Caco-2 (cell line): ENCODE measurements at regions not wholly inside any gene's neighbourhood (a gene's known extent, or its start where the extent isn't known, plus 50 kb on each side); places are given as distances from the start of the nearest gene placed in this dataset.

Experiments
- BruUV-seq: library from RNA; stranded (reverse); fragments of 400-500 nt; replicated peaks from 2 replicates; lab custom pipeline; 2021; lab: Mats Ljungman, UMichigan
- CTCF ChIA-PET: fragments of 300-600 bp; sonication (Branson Sonifier 250); formaldehyde crosslinking; loops from one replicate; lab custom pipeline; 2022; ENCODE audit warnings: antibody characterized with exemption; lab: Charles Lee
- POLR2A ChIA-PET: fragments of 300-600 bp; sonication (Branson Sonifier 250); formaldehyde crosslinking; loops from one replicate; lab custom pipeline; 2022; ENCODE audit warnings: antibody characterized with exemption; lab: Charles Lee
- DNase-seq, 2 experiments: peaks; one replicate each; pipeline versions ENCODE4 v3.0.0 to v3.0.0-alpha.2; 2020 to 2022
- H3K27me3 ChIP-seq: replicated peaks from 2 replicates; pipeline ENCODE4 v1.6.0; 2011; ENCODE audit warnings: low read length; ENCODE audit not compliant: control insufficient read depth, insufficient read depth
- H3K36me3 ChIP-seq: 2 replicates; pipeline ENCODE4 v1.5.1; 2011; ENCODE audit warnings: low read length; ENCODE audit not compliant: control insufficient read depth, insufficient read depth
- H3K4me1 ChIP-seq: fragments of 250-450 bp; sonication (Bioruptor Pico); 2 replicates; pipeline ENCODE4 v1.5.1; 2020; ENCODE audit warnings: mild to moderate bottlenecking
- H3K4me3 ChIP-seq: 2 replicates; pipeline ENCODE4 v1.5.1; 2011; ENCODE audit warnings: low read depth, mild to moderate bottlenecking, control low read depth, low read length
- H3K9me3 ChIP-seq: fragments of 250-450 bp; sonication (Bioruptor Pico); 2 replicates; pipeline ENCODE4 v1.5.1; 2020; ENCODE audit warnings: mild to moderate bottlenecking, moderate library complexity
- H3K27ac Mint-ChIP-seq: one replicate; pipeline ENCODE4 v1.8.0; 2022; ENCODE audit warnings: mixed read lengths; ENCODE audit not compliant: unreplicated experiment
- H3K27me3 Mint-ChIP-seq: one replicate; pipeline ENCODE4 v1.8.0; 2022; ENCODE audit warnings: mixed read lengths; ENCODE audit not compliant: insufficient read depth, unreplicated experiment
- H3K36me3 Mint-ChIP-seq: one replicate; pipeline ENCODE4 v1.8.0; 2022; ENCODE audit warnings: mild to moderate bottlenecking, mixed read lengths; ENCODE audit not compliant: insufficient read depth, unreplicated experiment
- H3K4me1 Mint-ChIP-seq: one replicate; pipeline ENCODE4 v1.8.0; 2022; ENCODE audit warnings: low read depth, mixed read lengths; ENCODE audit not compliant: unreplicated experiment
- H3K4me3 Mint-ChIP-seq: one replicate; pipeline ENCODE4 v1.8.0; 2022; ENCODE audit warnings: mild to moderate bottlenecking, moderate library complexity, mixed read lengths; ENCODE audit not compliant: unreplicated experiment
- H3K9me3 Mint-ChIP-seq: one replicate; pipeline ENCODE4 v1.8.0; 2022; ENCODE audit warnings: mixed read lengths; ENCODE audit not compliant: unreplicated experiment
- CTCF ChIP-seq, 2 experiments: fragments of 200-600 bp in 1 of 2; IDR thresholded peaks; 1 replicate in 1 of 2; 2 replicates in 1 of 2; pipeline versions ENCODE4 v1.5.1 to v1.8.0; 2011 to 2022; ENCODE audit warnings: antibody characterized with exemption in 1 of 2, control low read depth in 1 of 2, inconsistent platforms in 1 of 2, low read depth in 1 of 2, low read length in 1 of 2, mild to moderate bottlenecking in 1 of 2, moderate library complexity in 1 of 2; ENCODE audit not compliant: insufficient read depth in 1 of 2, severe bottlenecking in 1 of 2, unreplicated experiment in 1 of 2
- intact Hi-C: fragments of 100-400 bp; cut with micrococcal nuclease; formaldehyde crosslinking; loops from one replicate; pipeline ENCODE4 v1.10.0; 2022; ENCODE audit not compliant: unreplicated experiment

DNA sequence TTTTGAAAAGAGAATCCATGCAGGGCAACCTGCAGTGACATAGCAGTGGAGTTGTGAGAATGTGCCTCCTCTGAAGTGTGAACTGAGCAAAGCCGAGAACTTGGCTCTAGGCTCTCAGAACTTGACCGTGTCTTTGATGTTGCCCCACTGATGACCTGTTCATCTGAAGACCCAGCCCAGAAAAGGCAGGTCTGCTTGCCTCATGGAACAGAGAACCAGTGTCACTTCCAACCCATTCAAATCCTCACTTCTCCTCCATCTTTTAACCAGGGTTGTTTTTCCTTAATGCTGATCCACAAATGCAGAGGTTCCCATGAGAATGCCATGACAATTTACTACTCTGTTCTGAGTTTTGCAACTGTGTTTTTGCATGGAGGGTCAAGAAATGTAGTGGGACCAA, 155.4 kb downstream of the MED10 start:
- Mint-ChIP-seq H3K36me3 (no peaks in the 10 kb centered on the region), H3K27me3 (peaks cover 6% of the 10 kb centered on the region), H3K27ac (no peak overlapping the region), H3K4me3 (no peak overlapping the region), H3K9me3 (no peaks in the 10 kb centered on the region), H3K4me1 (no peaks in the 10 kb centered on the region)
- no TSS peak for BruUV-seq
- Histone ChIP-seq H3K4me3 (no peak overlapping the region), H3K4me1 (no peaks in the 10 kb centered on the region), H3K27me3 (no peaks in the 10 kb centered on the region), H3K36me3 (no peaks in the 10 kb centered on the region), H3K9me3 (no peaks in the 10 kb centered on the region)
- CTCF ChIA-PET = interaction anchor here (0.6 kb wide), 1 partner anchor 34 kb away, joined by 3 read pairs; no protein-coding TSS in a partner anchor
- POLR2A ChIA-PET = no interaction called here
- DNase-seq = no peak
- intact Hi-C loops = no loop called here
- TF ChIP-seq CTCF (IDR thresholded peaks at IDR 0.05; ENCODE audit: insufficient read depth in 1 of 2, low read depth in 1 of 2, low read length in 1 of 2, severe bottlenecking in 1 of 2, unreplicated experiment in 1 of 2) = no peak

DNA sequence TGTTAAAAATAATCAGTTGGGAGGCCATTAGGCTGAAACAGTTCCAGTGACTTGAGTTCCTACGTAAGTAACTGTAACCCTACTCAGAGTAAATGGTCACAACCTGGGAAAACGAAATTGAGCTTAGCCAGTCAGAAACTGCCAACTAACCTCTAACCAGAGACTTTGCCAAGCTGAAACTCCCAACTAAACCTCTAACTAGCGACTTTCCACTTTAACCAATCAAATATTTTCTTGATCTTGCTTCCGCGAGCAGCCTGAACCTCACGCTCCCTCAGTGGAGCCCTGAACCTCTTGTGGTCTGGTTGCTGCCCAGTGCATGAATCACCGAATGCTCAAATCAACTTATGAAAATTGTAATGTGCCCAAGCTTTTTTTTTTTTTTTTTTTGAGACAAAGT, 156.2 kb downstream of the MED10 start:
- CTCF ChIA-PET = interaction anchor here (0.6 kb wide), 1 partner anchor 33 kb away, joined by 3 read pairs; no protein-coding TSS in a partner anchor
- H3K27me3 Mint-ChIP-seq = peaks cover 3% of the 10 kb centered on the region

GRCh38 chr5:6221141-6221626, 157.2 kb downstream of the MED10 start:
- no peaks in the 10 kb centered on the region for H3K9me3 ChIP-seq
- ChIA-PET POLR2A (no interaction called here), CTCF (no interaction called here)
- Mint-ChIP-seq H3K36me3 (no peaks in the 10 kb centered on the region), H3K4me1 (no peaks in the 10 kb centered on the region), H3K4me3 (no peak overlapping the region), H3K27me3 (peaks cover 7% of the 10 kb centered on the region), H3K27ac (no peak overlapping the region), H3K9me3 (no peaks in the 10 kb centered on the region)
- BruUV-seq = no TSS peak
- no peaks in the 10 kb centered on the region for H3K27me3 ChIP-seq
- no peaks in the 10 kb centered on the region for H3K36me3 ChIP-seq
- DNase-seq = no peak
- no peaks in the 10 kb centered on the region for H3K4me1 ChIP-seq
- H3K4me3 ChIP-seq = no peak overlapping the region
- intact Hi-C loops = no loop called here
- no peak for TF ChIP-seq CTCF (IDR thresholded peaks at IDR 0.05; ENCODE audit: insufficient read depth in 1 of 2, low read depth in 1 of 2, low read length in 1 of 2, severe bottlenecking in 1 of 2, unreplicated experiment in 1 of 2)

More for the DNA sequence above, 156.2 kb downstream of the MED10 start:
- no peaks in the 10 kb centered on the region for H3K4me1 Mint-ChIP-seq
- no peaks in the 10 kb centered on the region for H3K9me3 ChIP-seq
- POLR2A ChIA-PET = no interaction called here
- H3K27me3 ChIP-seq = no peaks in the 10 kb centered on the region
- no peaks in the 10 kb centered on the region for H3K36me3 ChIP-seq
- no peak overlapping the region for H3K4me3 Mint-ChIP-seq
- no peaks in the 10 kb centered on the region for H3K9me3 Mint-ChIP-seq
- intact Hi-C loops = no loop called here
- no peak overlapping the region for H3K27ac Mint-ChIP-seq
- no peak for TF ChIP-seq CTCF (IDR thresholded peaks at IDR 0.05; ENCODE audit: insufficient read depth in 1 of 2, low read depth in 1 of 2, low read length in 1 of 2, severe bottlenecking in 1 of 2, unreplicated experiment in 1 of 2)
- no TSS peak for BruUV-seq
- no peak for DNase-seq
- H3K4me3 ChIP-seq = no peak overlapping the region
- no peaks in the 10 kb centered on the region for H3K36me3 Mint-ChIP-seq
- no peaks in the 10 kb centered on the region for H3K4me1 ChIP-seq
